Transverse colon (tissue), 4 donors: ENCODE measurements at regions not wholly inside any gene's neighbourhood (a gene's known extent, or its start where the extent isn't known, plus 50 kb on each side); places are given as distances from the start of the nearest gene placed in this dataset.

ENCODE experiments used
- DNase-seq: peaks from one replicate; pipeline ENCODE4 v3.0.0-alpha.2; 2019
- H3K27ac ChIP-seq, 4 donors: fragments of 200-600 bp; sonication (generic); 2 replicates each; pipeline ENCODE4 v1.5.1; 2016 to 2018; ENCODE audit warnings: inconsistent platforms in 4 of 4
- H3K27me3 ChIP-seq: fragments of 200-600 bp; sonication (generic); 2 replicates; pipeline ENCODE4 v1.5.1; 2017; ENCODE audit warnings: inconsistent platforms
- H3K36me3 ChIP-seq, 4 donors: fragments of 200-600 bp; sonication (generic); 2 replicates each; pipeline ENCODE4 v1.5.1; 2017 to 2019; ENCODE audit warnings: inconsistent platforms in 4 of 4
- H3K4me1 ChIP-seq, 4 donors: fragments of 200-600 bp; sonication (generic); 2 replicates each; pipeline ENCODE4 v1.5.1; 2017 to 2020; ENCODE audit warnings: inconsistent platforms in 4 of 4
- H3K4me3 ChIP-seq, 4 donors: fragments of 200-600 bp; sonication (generic); 1 replicate in 1 of 4; 2 replicates in 3 of 4; pipeline versions ENCODE4 v1.5.1 to v1.6.1; 2017 to 2019; ENCODE audit warnings: inconsistent platforms in 4 of 4
- H3K9me3 ChIP-seq, 2 donors: fragments of 200-600 bp; sonication (generic); 2 replicates each; pipeline ENCODE4 v1.5.1; 2017 to 2019; ENCODE audit warnings: inconsistent platforms in 2 of 2
- CTCF ChIP-seq, 5 experiments: fragments of 200-600 bp in 3 of 5; fragments of 450-650 bp in 2 of 5; sonication (generic) in 3 of 5; IDR thresholded peaks; 1 replicate in 2 of 5; 2 replicates in 3 of 5; pipeline ENCODE4 v1.5.1; 2016 to 2017; ENCODE audit warnings: antibody characterized with exemption in 5 of 5, inconsistent platforms in 3 of 5, mild to moderate bottlenecking in 2 of 5, moderate library complexity in 1 of 5
- EP300 ChIP-seq: sonication (generic); formaldehyde crosslinking; IDR thresholded peaks from one replicate; pipeline ENCODE4 v1.6.1; 2017; ENCODE audit warnings: antibody characterized with exemption, low read depth
- POLR2A ChIP-seq: fragments of 450-650 bp; IDR thresholded peaks from one replicate; pipeline ENCODE4 v1.6.1; 2016; ENCODE audit warnings: antibody characterized with exemption, mild to moderate bottlenecking, moderate library complexity
- POLR2AphosphoS5 ChIP-seq, 3 donors: sonication (generic); formaldehyde crosslinking; IDR thresholded peaks; one replicate each; pipeline ENCODE4 v1.6.1; 2016; ENCODE audit warnings: antibody characterized with exemption in 3 of 3
- WGBS, 2 donors: methylation state at CpG; one replicate each; pipeline ENCODE4 v1.1.5; 2018; ENCODE audit warnings: low coverage in 1 of 2; 5-methylcytosine and 5-hydroxymethylcytosine counted together
- in situ Hi-C, 4 donors: fragments of 200-750 bp; cut with MboI; loops; one replicate each; pipeline versions ENCODE4 v1.15.0 to v1.15.1; 2017; ENCODE audit warnings: low sequenced_read_pairs in 3 of 4, low pct_ligation_motif_present in 1 of 4, low pct_unique_long_range_greater_than_20kb in 1 of 4
- intact Hi-C: fragments of 100-400 bp; cut with DNase I; formaldehyde crosslinking; loops from one replicate; pipeline ENCODE4 v1.15.1; 2023; ENCODE audit warnings: low total_unique reads

- Histone ChIP-seq H3K9me3 (no peaks in the 10 kb centered on the region), H3K36me3 (no peaks in the 10 kb centered on the region), H3K27ac (no peak overlapping the region), H3K27me3 (no peaks in the 10 kb centered on the region), H3K4me3 (no peak overlapping the region), H3K4me1 (no peaks in the 10 kb centered on the region)
- in situ Hi-C loops (no loop called here), intact Hi-C loops (no loop called here)
- TF ChIP-seq EP300 (no peak), POLR2AphosphoS5 (IDR thresholded peaks at IDR 0.05) (no peak), CTCF (IDR thresholded peaks at IDR 0.05) (no peak), POLR2A (no peak)
- no peak for DNase-seq
Measured at GRCh38 chr15:47304656-47305055, 412.6 kb upstream of the SEMA6D start.

- TF ChIP-seq EP300, result no peak
- no peak for TF ChIP-seq CTCF (IDR thresholded peaks at IDR 0.05)
- TF ChIP-seq POLR2AphosphoS5 (IDR thresholded peaks at IDR 0.05), result no peak
- TF ChIP-seq POLR2A, result no peak
- Histone ChIP-seq H3K4me3 (no peak overlapping the region), H3K27me3 (no peaks in the 10 kb centered on the region), H3K27ac (no peak overlapping the region), H3K9me3 (no peaks in the 10 kb centered on the region), H3K36me3 (no peaks in the 10 kb centered on the region), H3K4me1 (no peaks in the 10 kb centered on the region)
- 77 to 84% methylated on average over 3 of the region's 3 CpGs for WGBS, 2 donors
- intact Hi-C loops, result no loop called here
- no peak for DNase-seq
- in situ Hi-C loops, result no loop called here
Measured at GRCh38 chr15:47312161-47312560, 405.1 kb upstream of the SEMA6D start.

- no peaks in the 10 kb centered on the region for H3K4me1 ChIP-seq
- TF ChIP-seq CTCF (IDR thresholded peaks at IDR 0.05), result no peak
- no peak for TF ChIP-seq EP300
- TF ChIP-seq POLR2AphosphoS5 (IDR thresholded peaks at IDR 0.05), result no peak
- no peak for TF ChIP-seq POLR2A
- H3K4me3 ChIP-seq, result no peak overlapping the region
- in situ Hi-C loops (loop anchor here in 1 of 4 donors (25.0 kb wide), 1 partner anchor 111 kb away; no protein-coding TSS in a partner anchor), intact Hi-C loops (no loop called here)
- DNase-seq, result no peak
- H3K27me3 ChIP-seq, result no peaks in the 10 kb centered on the region
- no peaks in the 10 kb centered on the region for H3K36me3 ChIP-seq
- no peak overlapping the region for H3K27ac ChIP-seq
- 73 to 76% methylated on average over 3 to 5 of the region's 5 CpGs for WGBS, 2 donors
- H3K9me3 ChIP-seq, result no peaks in the 10 kb centered on the region
Measured at GRCh38 chr15:47326410-47327333, 390.6 kb upstream of the SEMA6D start.

GRCh38 chr15:47331829-47332393, 385.4 kb upstream of the SEMA6D start:
- in situ Hi-C loops, result loop anchor here in 1 of 4 donors (25.0 kb wide), 1 partner anchor 105 kb away; no protein-coding TSS in a partner anchor
- H3K27ac ChIP-seq, result no peak overlapping the region
- intact Hi-C loops, result no loop called here

More at GRCh38 chr15:47331829-47332393, 385.4 kb upstream of the SEMA6D start:
- WGBS, 2 donors, result 71 to 73% methylated on average over 4 to 6 of the region's 6 CpGs
- DNase-seq, result no peak
- TF ChIP-seq POLR2AphosphoS5 (IDR thresholded peaks at IDR 0.05), result no peak
- no peak for TF ChIP-seq EP300
- TF ChIP-seq POLR2A, result no peak
- no peak for TF ChIP-seq CTCF (IDR thresholded peaks at IDR 0.05)
- Histone ChIP-seq H3K27me3 (no peaks in the 10 kb centered on the region), H3K9me3 (no peaks in the 10 kb centered on the region), H3K4me3 (no peak overlapping the region), H3K36me3 (no peaks in the 10 kb centered on the region), H3K4me1 (no peaks in the 10 kb centered on the region)
